Coronary artery (tissue), 2 donors: ENCODE measurements at regions not wholly inside any gene's neighbourhood (a gene's known extent, or its start where the extent isn't known, plus 50 kb on each side); places are given as distances from the start of the nearest gene placed in this dataset.

ENCODE experiments used
- DNase-seq: peaks from one replicate; pipeline ENCODE4 v3.0.0-alpha.2; 2017; ENCODE audit warnings: low spot score
- H3K27ac ChIP-seq, 2 donors: fragments of 200-600 bp; sonication (generic); one replicate each; pipeline ENCODE4 v1.5.1; 2016 to 2019
- H3K4me3 ChIP-seq: fragments of 200-600 bp; sonication (generic); 2 replicates; pipeline ENCODE4 v1.5.1; 2016; ENCODE audit warnings: mild to moderate bottlenecking, moderate library complexity
- CTCF ChIP-seq: fragments of 200-600 bp; sonication (generic); IDR thresholded peaks from one replicate; pipeline ENCODE4 v1.5.1; 2019; ENCODE audit warnings: antibody characterized with exemption

- Histone ChIP-seq H3K4me3 (no peak overlapping the region), H3K27ac (no peak overlapping the region)
- DNase-seq: no peak
- TF ChIP-seq CTCF: no peak
These were observed 159.6 kb upstream of the STK32A start for GRCh38 chr5:147075187-147075586.

- Histone ChIP-seq H3K4me3 (no peak overlapping the region), H3K27ac (no peak overlapping the region)
- DNase-seq: no peak
- no peak for TF ChIP-seq CTCF
These were observed 154.4 kb upstream of the STK32A start for GRCh38 chr5:147080391-147080790.

GRCh38 chr5:147081311-147081764, 153.5 kb upstream of the STK32A start:
- no peak for TF ChIP-seq CTCF
- DNase-seq: no peak
- Histone ChIP-seq H3K27ac (no peak overlapping the region), H3K4me3 (no peak overlapping the region)

GRCh38 chr5:147084702-147085101, 150.1 kb upstream of the STK32A start:
- Histone ChIP-seq H3K27ac (no peak overlapping the region), H3K4me3 (no peak overlapping the region)
- no peak for DNase-seq
- TF ChIP-seq CTCF: no peak

GRCh38 chr5:147085409-147085808, 149.4 kb upstream of the STK32A start:
- Histone ChIP-seq H3K27ac (no peak overlapping the region), H3K4me3 (no peak overlapping the region)
- no peak for TF ChIP-seq CTCF
- no peak for DNase-seq

GRCh38 chr5:147092044-147092443, 142.8 kb upstream of the STK32A start:
- Histone ChIP-seq H3K4me3 (no peak overlapping the region), H3K27ac (no peak overlapping the region)
- no peak for TF ChIP-seq CTCF
- DNase-seq: no peak

- DNase-seq: no peak
- Histone ChIP-seq H3K4me3 (no peak overlapping the region), H3K27ac (no peak overlapping the region)
- TF ChIP-seq CTCF: no peak
These were observed 141.7 kb upstream of the STK32A start for GRCh38 chr5:147093138-147093537.
